ENCODE measurements at regions not wholly inside any gene's neighbourhood (a gene's known extent, or its start where the extent isn't known, plus 50 kb on each side); places are given as distances from the start of the nearest gene placed in this dataset.

- DNase-seq: peak; percentile 100
These were observed 107.5 kb upstream of the ATF7IP start for GRCh38 chr12:14257734-14258574.

GRCh38 chr12:14258575-14258940 is 106.9 kb upstream of the ATF7IP start:
- peak; percentile 45 for DNase-seq

GRCh38 chr12:14259481-14260010 is 105.9 kb upstream of the ATF7IP start:
- DNase-seq: no peak

GRCh38 chr12:14260011-14260993 is 105.2 kb upstream of the ATF7IP start:
- DNase-seq: peak; percentile 97

- no peak for DNase-seq
These were observed 104.4 kb upstream of the ATF7IP start for GRCh38 chr12:14261096-14261495.

- no peak for DNase-seq
These were observed 103.6 kb upstream of the ATF7IP start for GRCh38 chr12:14261861-14262260.

- DNase-seq: no peak
These were observed 102.5 kb upstream of the ATF7IP start for GRCh38 chr12:14262771-14263511.

GRCh38 chr12:14263742-14264141 is 101.7 kb upstream of the ATF7IP start:
- DNase-seq: no peak

- DNase-seq: no peak
These were observed 101.2 kb upstream of the ATF7IP start for GRCh38 chr12:14264316-14264715.

- no peak for DNase-seq
These were observed 100.7 kb upstream of the ATF7IP start for GRCh38 chr12:14264778-14265177.

- DNase-seq: no peak
These were observed 97.4 kb upstream of the ATF7IP start for GRCh38 chr12:14268120-14268515.

- no peak for DNase-seq
These were observed 95.1 kb upstream of the ATF7IP start for GRCh38 chr12:14270392-14270791.

- no peak for DNase-seq
These were observed 92.2 kb upstream of the ATF7IP start for GRCh38 chr12:14272956-14273912.

- DNase-seq: no peak
These were observed 91.6 kb upstream of the ATF7IP start for GRCh38 chr12:14273913-14274311.

- no peak for DNase-seq
These were observed 90.4 kb upstream of the ATF7IP start for GRCh38 chr12:14275111-14275510.

- DNase-seq: no peak
These were observed 89.6 kb upstream of the ATF7IP start for GRCh38 chr12:14275886-14276285.

GRCh38 chr12:14278294-14278953 is 87.1 kb upstream of the ATF7IP start:
- no peak for DNase-seq

GRCh38 chr12:14279845-14280244 is 85.6 kb upstream of the ATF7IP start:
- no peak for DNase-seq

- DNase-seq: no peak
These were observed 84.6 kb upstream of the ATF7IP start for GRCh38 chr12:14280921-14281320.

GRCh38 chr12:14281539-14281938 is 83.9 kb upstream of the ATF7IP start:
- DNase-seq: no peak
